ENCODE measurements at regions not wholly inside any gene's neighbourhood (a gene's known extent, or its start where the extent isn't known, plus 50 kb on each side); places are given as distances from the start of the nearest gene placed in this dataset.

GRCh38 chr18:46341986-46342525, 237.9 kb downstream of the HAUS1 start:
- H3K27ac ChIP-seq (ENCODE audit: low read depth in 1 of 2, low read length in 2 of 2), result no peak overlapping the region
- 87% methylated on average over 6 of the region's 6 CpGs for WGBS
- no peak for TF ChIP-seq HNF4A (conservative IDR thresholded peaks at IDR 0.05)
- H3K9me3 ChIP-seq (ENCODE audit: control insufficient read depth in 4 of 4, low read length in 3 of 4), result no peaks in the 10 kb centered on the region
- peaks cover 5 to 51% (median 31%) of the 10 kb centered on the region in 4 donors for H3K4me1 ChIP-seq (ENCODE audit: control insufficient read depth in 4 of 4, insufficient read depth in 4 of 4, low read length in 3 of 4)
- H3K36me3 ChIP-seq (ENCODE audit: control insufficient read depth in 4 of 4, insufficient read depth in 3 of 4, low read depth in 1 of 4, low read length in 3 of 4), result no peaks in the 10 kb centered on the region
- no peak overlapping the region for H3K9ac ChIP-seq (ENCODE audit: low read depth in 1 of 2, low read length in 2 of 2)
- no peaks in the 10 kb centered on the region for H3K27me3 ChIP-seq (ENCODE audit: control insufficient read depth in 4 of 4, insufficient read depth in 4 of 4, low read length in 3 of 4)
- DNase-seq (ENCODE audit: low spot score), result no peak
- no peak overlapping the region for H3K4me3 ChIP-seq (ENCODE audit: low read depth in 1 of 3, low read length in 3 of 3)

DNA sequence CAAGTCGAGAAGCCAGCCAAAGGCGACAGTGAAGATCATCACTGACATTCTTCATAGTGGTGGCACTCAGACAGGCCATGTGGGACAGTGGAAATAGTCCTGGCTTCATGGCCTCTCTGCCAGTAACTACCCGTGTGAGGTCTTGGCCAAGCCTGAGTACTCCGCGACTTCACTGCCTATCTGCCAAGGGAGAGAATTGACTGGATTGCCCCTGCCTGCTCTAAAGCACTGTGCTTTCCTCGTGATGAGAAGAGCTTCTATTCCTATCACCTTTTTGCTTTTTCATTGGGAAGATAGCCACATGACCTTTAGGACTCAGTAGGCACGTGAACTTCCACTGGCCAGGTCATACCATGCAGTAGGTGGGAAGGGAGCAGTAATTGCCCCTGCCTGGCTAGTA, 239.3 kb downstream of the HAUS1 start:
- TF ChIP-seq HNF4A (conservative IDR thresholded peaks at IDR 0.05) (peak; percentile 73 to 89), SP1 (IDR thresholded peaks at IDR 0.05) (peak; percentile 77), FOXA2 (IDR thresholded peaks at IDR 0.05) (peak; percentile 26), MAX (IDR thresholded peaks at IDR 0.05) (peak; percentile 92), RAD21 (IDR thresholded peaks at IDR 0.05) (peak; percentile 37 to 45), CTCF (IDR thresholded peaks at IDR 0.05; ENCODE audit: low read depth, low read length, missing input control) (no peak), JUND (IDR thresholded peaks at IDR 0.05) (no peak), FOXA1 (IDR thresholded peaks at IDR 0.05) (peak; percentile 36), RXRA (IDR thresholded peaks at IDR 0.05) (peak; percentile 84 to 95), YY1 (IDR thresholded peaks at IDR 0.05) (no peak), EGR1 (IDR thresholded peaks at IDR 0.05; ENCODE audit: low read depth in 2 of 2) (no peak), HNF4G (IDR thresholded peaks at IDR 0.05) (no peak)
- TF ChIP-seq, protein P1, sequence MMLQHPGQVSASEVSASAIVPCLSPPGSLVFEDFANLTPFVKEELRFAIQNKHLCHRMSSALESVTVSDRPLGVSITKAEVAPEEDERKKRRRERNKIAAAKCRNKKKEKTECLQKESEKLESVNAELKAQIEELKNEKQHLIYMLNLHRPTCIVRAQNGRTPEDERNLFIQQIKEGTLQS (IDR thresholded peaks at IDR 0.05), result no peak
- H3K9me3 ChIP-seq (ENCODE audit: control insufficient read depth in 4 of 4, low read length in 3 of 4), result no peaks in the 10 kb centered on the region
- H3K9ac ChIP-seq (ENCODE audit: low read depth in 1 of 2, low read length in 2 of 2), result no peak overlapping the region
- H3K27me3 ChIP-seq (ENCODE audit: control insufficient read depth in 4 of 4, insufficient read depth in 4 of 4, low read length in 3 of 4), result no peaks in the 10 kb centered on the region
- H3K4me3 ChIP-seq (ENCODE audit: low read depth in 1 of 3, low read length in 3 of 3), result no peak overlapping the region
- peak overlapping the region; percentile 47 to 53 for H3K27ac ChIP-seq (ENCODE audit: low read depth in 1 of 2, low read length in 2 of 2)
- peaks cover 5 to 46% (median 25%) of the 10 kb centered on the region in 4 donors for H3K4me1 ChIP-seq (ENCODE audit: control insufficient read depth in 4 of 4, insufficient read depth in 4 of 4, low read length in 3 of 4)
- 44% methylated on average over 7 of the region's 7 CpGs for WGBS
- H3K36me3 ChIP-seq (ENCODE audit: control insufficient read depth in 4 of 4, insufficient read depth in 3 of 4, low read depth in 1 of 4, low read length in 3 of 4), result no peaks in the 10 kb centered on the region
- no peak for DNase-seq (ENCODE audit: low spot score)

DNA sequence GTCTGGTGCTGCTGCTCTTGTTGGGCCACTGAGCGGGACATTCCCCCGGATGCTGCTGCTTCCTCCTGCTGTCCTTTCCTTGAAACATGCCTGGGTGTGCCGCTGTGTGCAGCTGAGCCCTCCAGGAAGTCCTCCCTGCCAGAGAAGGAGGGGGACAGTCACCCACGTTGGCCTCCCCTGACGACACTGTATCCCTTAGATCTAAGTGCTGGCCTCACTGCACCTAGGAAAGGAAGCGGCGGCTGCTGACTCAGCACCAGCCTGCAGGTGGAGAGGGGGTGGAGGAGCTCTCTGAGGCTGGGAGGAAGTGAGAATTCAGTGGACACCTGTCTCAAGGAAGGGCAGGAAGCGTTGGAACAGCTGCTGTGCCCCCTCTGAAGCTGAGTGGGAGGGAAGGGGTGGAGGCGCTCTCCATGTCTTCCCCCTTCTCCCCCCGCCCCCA, 239.8 kb downstream of the HAUS1 start:
- TF ChIP-seq YY1 (IDR thresholded peaks at IDR 0.05) (no peak), RXRA (IDR thresholded peaks at IDR 0.05) (peak in 1 of 2 donors; percentile 44), SP1 (IDR thresholded peaks at IDR 0.05) (peak; percentile 42)
- no peaks in the 10 kb centered on the region for H3K27me3 ChIP-seq (ENCODE audit: control insufficient read depth in 4 of 4, insufficient read depth in 4 of 4, low read length in 3 of 4)
- 37% methylated on average over 10 of the region's 10 CpGs for WGBS
- peak overlapping the region; percentile 47 to 53 for H3K27ac ChIP-seq (ENCODE audit: low read depth in 1 of 2, low read length in 2 of 2)
- peaks cover 3 to 41% (median 23%) of the 10 kb centered on the region in 4 donors for H3K4me1 ChIP-seq (ENCODE audit: control insufficient read depth in 4 of 4, insufficient read depth in 4 of 4, low read length in 3 of 4)
- H3K9me3 ChIP-seq (ENCODE audit: control insufficient read depth in 4 of 4, low read length in 3 of 4), result no peaks in the 10 kb centered on the region
- DNase-seq (ENCODE audit: low spot score), result no peak
- no peaks in the 10 kb centered on the region for H3K36me3 ChIP-seq (ENCODE audit: control insufficient read depth in 4 of 4, insufficient read depth in 3 of 4, low read depth in 1 of 4, low read length in 3 of 4)
- no peak overlapping the region for H3K4me3 ChIP-seq (ENCODE audit: low read depth in 1 of 3, low read length in 3 of 3)
- no peak overlapping the region for H3K9ac ChIP-seq (ENCODE audit: low read depth in 1 of 2, low read length in 2 of 2)

Data from liver (tissue), 8 donors.